Endothelial cell of umbilical vein (primary cell): ENCODE measurements at regions not wholly inside any gene's neighbourhood (a gene's known extent, or its start where the extent isn't known, plus 50 kb on each side); places are given as distances from the start of the nearest gene placed in this dataset.
"Not testable (repeated sequence)": the region's sequence is repeated elsewhere in the genome, so short reads cannot be mapped to it uniquely, and the experiment has no call there.

Experiments used
- BruUV-seq: library from RNA; stranded (reverse); fragments of 400-500 nt; replicated peaks from 2 replicates; lab custom pipeline; 2021; lab: Mats Ljungman, UMichigan
- CTCF ChIA-PET: fragments of 300-600, 350-600 bp; sonication (Branson Sonifier 250); formaldehyde crosslinking; loops from one replicate; lab custom pipeline; 2021; ENCODE audit warnings: antibody characterized with exemption, inconsistent platforms; lab: Charles Lee
- POLR2A ChIA-PET: fragments of 300-600, 350-600 bp; sonication (Branson Sonifier 250); formaldehyde crosslinking; loops from one replicate; lab custom pipeline; 2021; ENCODE audit warnings: antibody characterized with exemption, inconsistent platforms; lab: Charles Lee
- DNase-seq: peaks from one replicate; pipeline ENCODE4 v3.0.0-alpha.2; 2011; ENCODE audit warnings: low read depth, low spot score
- FAIRE-seq: peaks from 2 replicates; lab custom pipeline; 2011; peaks lifted over from hg19 to GRCh38; lab: Jason Lieb, UNC
- H2AFZ ChIP-seq: 2 replicates; pipeline ENCODE4 v1.6.0; 2012; ENCODE audit warnings: low read depth, low read length, control low read depth, inconsistent platforms
- H3K27ac ChIP-seq: 2 replicates; pipeline ENCODE4 v1.5.1; 2011; ENCODE audit warnings: low read depth, mild to moderate bottlenecking, control low read depth, low read length, moderate library complexity; ENCODE audit not compliant: insufficient read depth
- H3K27me3 ChIP-seq, 2 experiments: 2 replicates each; pipeline versions ENCODE4 v1.6.0 to v1.6.1; 2011; ENCODE audit warnings: low read length in 2 of 2, mixed read lengths in 1 of 2; ENCODE audit not compliant: control insufficient read depth in 2 of 2, insufficient read depth in 2 of 2
- H3K36me3 ChIP-seq, 2 experiments: 2 replicates in 1 of 2; 3 replicates in 1 of 2; pipeline ENCODE4 v1.5.1; 2011; ENCODE audit warnings: low read length in 2 of 2, mild to moderate bottlenecking in 1 of 2, moderate library complexity in 1 of 2; ENCODE audit not compliant: control insufficient read depth in 2 of 2, insufficient read depth in 2 of 2; ENCODE audit errors: extremely low read depth in 1 of 2
- H3K4me1 ChIP-seq: 3 replicates; pipeline ENCODE4 v1.5.1; 2011; ENCODE audit warnings: mild to moderate bottlenecking, low read length; ENCODE audit not compliant: control insufficient read depth, insufficient read depth; ENCODE audit errors: extremely low read depth
- H3K4me2 ChIP-seq: 2 replicates; pipeline ENCODE4 v1.6.1; 2011; ENCODE audit warnings: low read length, control low read depth, mixed read lengths; ENCODE audit not compliant: insufficient read depth
- H3K4me3 ChIP-seq, 3 experiments: fragments of 200-600 bp in 1 of 3; sonication (generic), shearing (Covaris generic) in 1 of 3; replicated peaks in 1 of 3; 2 replicates each; pipeline ENCODE4 v1.5.1; 2011 to 2016; ENCODE audit warnings: control low read depth in 3 of 3, low read length in 3 of 3, mild to moderate bottlenecking in 2 of 3, inconsistent platforms in 1 of 3, low read depth in 1 of 3, moderate library complexity in 1 of 3; ENCODE audit not compliant: insufficient read depth in 1 of 3
- H3K79me2 ChIP-seq: 2 replicates; pipeline ENCODE4 v1.6.0; 2012; ENCODE audit warnings: low read length, inconsistent platforms; ENCODE audit not compliant: control insufficient read depth, insufficient read depth
- H3K9ac ChIP-seq: replicated peaks from 2 replicates; pipeline ENCODE3; 2011; ENCODE audit warnings: low read length, control low read depth; ENCODE audit not compliant: insufficient read depth; ENCODE audit errors: extremely low read depth
- H3K9me1 ChIP-seq: replicated peaks from 3 replicates; pipeline ENCODE4 v1.6.0; 2011; ENCODE audit warnings: mild to moderate bottlenecking, low read length; ENCODE audit not compliant: control insufficient read depth, insufficient read depth; ENCODE audit errors: extremely low read depth
- H3K9me3 ChIP-seq: replicated peaks from 2 replicates; pipeline ENCODE4 v1.5.1; 2012; ENCODE audit warnings: low read length, inconsistent platforms; ENCODE audit not compliant: control insufficient read depth, insufficient read depth
- H4K20me1 ChIP-seq: replicated peaks from 2 replicates; pipeline ENCODE3; 2011; ENCODE audit warnings: mild to moderate bottlenecking, low read length; ENCODE audit not compliant: control insufficient read depth, insufficient read depth; ENCODE audit errors: extremely low read depth
- dilution Hi-C: fragments of 300-500 bp; cut with MboI; formaldehyde crosslinking; loops from one replicate; pipeline ENCODE4 v1.15.0; 2019; ENCODE audit warnings: low sequenced_read_pairs; ENCODE audit not compliant: extremely low pct_ligation_motif_present
- intact Hi-C: fragments of 100-400 bp; cut with micrococcal nuclease; formaldehyde crosslinking; loops from one replicate; pipeline ENCODE4 v1.10.0; 2022

- intact Hi-C loops, H3K4me2 ChIP-seq, H4K20me1 ChIP-seq, POLR2A ChIA-PET, H3K36me3 ChIP-seq, H2AFZ ChIP-seq, H3K9me3 ChIP-seq, H3K27ac ChIP-seq, H3K9ac ChIP-seq, H3K4me1 ChIP-seq, DNase-seq, FAIRE-seq, H3K27me3 ChIP-seq, H3K79me2 ChIP-seq, H3K9me1 ChIP-seq, dilution Hi-C loops, BruUV-seq, CTCF ChIA-PET, H3K4me3 ChIP-seq: not testable (repeated sequence)
These were observed 215.4 kb downstream of the ATP6V0E2 start for GRCh38 chr7:150089139-150089538.

GRCh38 chr7:150090776-150091175, 217.0 kb downstream of the ATP6V0E2 start:
- POLR2A ChIA-PET, BruUV-seq, H2AFZ ChIP-seq, H3K4me2 ChIP-seq, CTCF ChIA-PET, H3K4me1 ChIP-seq, intact Hi-C loops, H4K20me1 ChIP-seq, H3K36me3 ChIP-seq, DNase-seq, H3K4me3 ChIP-seq, H3K9ac ChIP-seq, H3K9me1 ChIP-seq, dilution Hi-C loops, H3K79me2 ChIP-seq, H3K9me3 ChIP-seq, H3K27me3 ChIP-seq, H3K27ac ChIP-seq, FAIRE-seq: not testable (repeated sequence)

GRCh38 chr7:150093897-150094296, 220.1 kb downstream of the ATP6V0E2 start:
- H3K27ac ChIP-seq, dilution Hi-C loops, H3K27me3 ChIP-seq, H3K4me1 ChIP-seq, POLR2A ChIA-PET, DNase-seq, H4K20me1 ChIP-seq, H3K36me3 ChIP-seq, H3K4me3 ChIP-seq, H3K4me2 ChIP-seq, BruUV-seq, H2AFZ ChIP-seq, intact Hi-C loops, H3K9ac ChIP-seq, H3K9me3 ChIP-seq, H3K79me2 ChIP-seq, CTCF ChIA-PET, H3K9me1 ChIP-seq: not testable (repeated sequence)
- peak; percentile 73 for FAIRE-seq

GRCh38 chr7:150096213-150096994, 222.6 kb downstream of the ATP6V0E2 start:
- not testable (repeated sequence) for BruUV-seq

More at GRCh38 chr7:150096213-150096994, 222.6 kb downstream of the ATP6V0E2 start:
- H3K27me3 ChIP-seq, H3K4me2 ChIP-seq, FAIRE-seq, CTCF ChIA-PET, DNase-seq, H4K20me1 ChIP-seq, H3K27ac ChIP-seq, H3K9me3 ChIP-seq, H3K4me3 ChIP-seq, H3K79me2 ChIP-seq, POLR2A ChIA-PET, H2AFZ ChIP-seq, dilution Hi-C loops, H3K9me1 ChIP-seq, H3K9ac ChIP-seq, H3K4me1 ChIP-seq, H3K36me3 ChIP-seq, intact Hi-C loops: not testable (repeated sequence)
